Pancreas (tissue), 10 donors: ENCODE measurements at regions not wholly inside any gene's neighbourhood (a gene's known extent, or its start where the extent isn't known, plus 50 kb on each side); places are given as distances from the start of the nearest gene placed in this dataset.
"Not testable (repeated sequence)": the region's sequence is repeated elsewhere in the genome, so short reads cannot be mapped to it uniquely, and the experiment has no call there.

Source experiments
- ATAC-seq, 4 donors: fragments of 200-7000 bp; cut with Tn5 transposase; one replicate each; pipeline versions ENCODE4 v1.8.0 to v1.9.1; 2020; ENCODE audit warnings: mild to moderate bottlenecking in 4 of 4, moderate library complexity in 4 of 4
- DNase-seq, 6 donors: peaks; one replicate each; pipeline ENCODE4 v3.0.0-alpha.2; 2020
- FAIRE-seq: peaks from 2 replicates; lab custom pipeline; 2012; peaks lifted over from hg19 to GRCh38; lab: Jason Lieb, UNC
- H3K27ac ChIP-seq, 4 donors: fragments of 200-600 bp; sonication (generic); 1 replicate in 3 of 4; 2 replicates in 1 of 4; pipeline versions ENCODE4 v1.5.0 to v1.8.0; 2020
- H3K27me3 ChIP-seq, 4 donors: fragments of 200-600 bp; one replicate each; pipeline ENCODE4 v1.8.0; 2021
- H3K36me3 ChIP-seq, 3 donors: fragments of 200-600 bp; sonication (generic) in 1 of 3; one replicate each; pipeline versions ENCODE4 v1.5.0 to v1.8.0; 2020 to 2021
- H3K4me1 ChIP-seq, 3 donors: fragments of 200-600 bp; one replicate each; pipeline ENCODE4 v1.8.0; 2021
- H3K4me3 ChIP-seq, 4 donors: fragments of 200-600 bp; sonication (generic) in 2 of 4; one replicate each; pipeline versions ENCODE4 v1.5.0 to v1.8.0; 2020 to 2021
- H3K9me3 ChIP-seq, 4 donors: fragments of 200-600 bp; one replicate each; pipeline ENCODE4 v1.8.0; 2021
- WGBS, 2 donors: extraction: QIAGEN DNeasy Blood & Tissue Kit; methylation state at CpG; one replicate each; pipeline ENCODE4 v1.1.7; 2013; 5-methylcytosine and 5-hydroxymethylcytosine counted together
- intact Hi-C, 3 donors: fragments of 100-400 bp; cut with DNase I; formaldehyde crosslinking; loops; one replicate each; pipeline versions ENCODE4 v1.11.1 to v1.14.2; 2022
- TF ChIP-seq, protein P1 (sequence below), 4 donors: fragments of 200-600 bp; sonication (generic) in 3 of 4; IDR thresholded peaks; one replicate each; pipeline versions ENCODE4 v1.5.0 to v1.8.0; 2021; ENCODE audit warnings: antibody characterized with exemption in 4 of 4
- donor health status: healthy with polysubstance abuse.
- donor health status: DM: no; HTN: no; CAD: no; lungs with moderate emphysema.
- donor health status: DM: no; HTN: no; CAD: no.
- donor health status: control.
- donor health status: control.
- donor health status: Bipolar disorder and iron deficiency.
- donor health status: DM: yes; HTN: yes; CAD: no.
- donor health status: DM: no; HTN: no; CAD: no.
- donor health status: DM: no; HTN: no; CAD: no.
- donor health status: DM: yes; HTN: yes; CAD: no.

DNA sequence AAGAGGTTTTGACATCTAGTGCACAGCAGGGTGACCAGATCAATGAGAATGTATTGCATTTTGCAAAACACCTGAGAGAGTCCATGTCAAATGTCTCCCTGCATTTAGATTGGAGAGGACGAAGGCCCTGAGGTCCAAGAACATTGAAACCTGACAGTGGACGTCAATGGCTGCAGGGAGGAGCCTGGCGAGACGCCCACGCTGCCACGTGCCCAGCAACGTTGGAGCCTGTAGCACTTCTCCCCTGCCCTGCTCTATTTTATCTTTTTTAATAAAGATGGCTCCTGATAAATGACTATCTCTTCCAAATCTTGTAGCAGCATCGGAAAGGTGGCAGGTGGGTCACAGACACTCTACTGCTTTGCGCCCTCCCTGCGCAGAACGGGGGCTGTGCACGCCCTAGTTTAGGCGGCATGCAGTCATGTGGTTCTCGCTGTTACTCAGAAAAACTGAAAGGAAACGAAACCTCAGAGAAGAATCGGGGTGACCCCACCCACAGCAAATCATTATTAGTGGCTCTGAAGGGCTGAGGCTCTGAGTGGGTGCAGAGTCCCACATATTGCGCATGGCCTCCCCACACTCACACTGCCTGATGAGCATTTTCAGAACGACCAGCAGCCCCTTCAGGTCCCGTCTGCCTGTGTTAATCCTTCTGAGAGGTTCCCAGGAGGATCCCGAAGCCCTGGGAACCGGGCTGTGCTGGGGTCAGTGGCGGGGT lies 62.5 kb upstream of the TAMM41 start:
- intact Hi-C loops = no loop called here
- Histone ChIP-seq H3K27me3 (peaks cover 0 to 3% (median 0%) of the 10 kb centered on the region in 4 donors), H3K9me3 (no peaks in the 10 kb centered on the region), H3K4me1 (no peaks in the 10 kb centered on the region), H3K4me3 (no peak overlapping the region), H3K27ac (no peak overlapping the region), H3K36me3 (no peaks in the 10 kb centered on the region)
- FAIRE-seq = no peak
- TF ChIP-seq, protein P1, sequence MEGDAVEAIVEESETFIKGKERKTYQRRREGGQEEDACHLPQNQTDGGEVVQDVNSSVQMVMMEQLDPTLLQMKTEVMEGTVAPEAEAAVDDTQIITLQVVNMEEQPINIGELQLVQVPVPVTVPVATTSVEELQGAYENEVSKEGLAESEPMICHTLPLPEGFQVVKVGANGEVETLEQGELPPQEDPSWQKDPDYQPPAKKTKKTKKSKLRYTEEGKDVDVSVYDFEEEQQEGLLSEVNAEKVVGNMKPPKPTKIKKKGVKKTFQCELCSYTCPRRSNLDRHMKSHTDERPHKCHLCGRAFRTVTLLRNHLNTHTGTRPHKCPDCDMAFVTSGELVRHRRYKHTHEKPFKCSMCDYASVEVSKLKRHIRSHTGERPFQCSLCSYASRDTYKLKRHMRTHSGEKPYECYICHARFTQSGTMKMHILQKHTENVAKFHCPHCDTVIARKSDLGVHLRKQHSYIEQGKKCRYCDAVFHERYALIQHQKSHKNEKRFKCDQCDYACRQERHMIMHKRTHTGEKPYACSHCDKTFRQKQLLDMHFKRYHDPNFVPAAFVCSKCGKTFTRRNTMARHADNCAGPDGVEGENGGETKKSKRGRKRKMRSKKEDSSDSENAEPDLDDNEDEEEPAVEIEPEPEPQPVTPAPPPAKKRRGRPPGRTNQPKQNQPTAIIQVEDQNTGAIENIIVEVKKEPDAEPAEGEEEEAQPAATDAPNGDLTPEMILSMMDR (IDR thresholded peaks at IDR 0.05) = no peak
- DNase-seq = no peak
- 64 to 69% methylated on average over 22 of the region's 22 CpGs for WGBS, 2 donors
- no peak for ATAC-seq

GRCh38 chr3:11909726-11910125 lies 63.0 kb upstream of the TAMM41 start:
- intact Hi-C loops = no loop called here
- H3K9me3 ChIP-seq = no peaks in the 10 kb centered on the region
- FAIRE-seq (no peak), DNase-seq (no peak), ATAC-seq (no peak)
- no peak overlapping the region for H3K27ac ChIP-seq
- H3K36me3 ChIP-seq = no peaks in the 10 kb centered on the region
- no peak overlapping the region for H3K4me3 ChIP-seq
- H3K4me1 ChIP-seq = no peaks in the 10 kb centered on the region
- WGBS, 2 donors = 76 to 91% methylated on average over 4 of the region's 4 CpGs
- TF ChIP-seq, protein P1 (IDR thresholded peaks at IDR 0.05) = no peak
- peaks cover 0 to 3% (median 0%) of the 10 kb centered on the region in 4 donors for H3K27me3 ChIP-seq

- intact Hi-C loops, H3K36me3 ChIP-seq, H3K4me3 ChIP-seq, H3K27me3 ChIP-seq, H3K27ac ChIP-seq, H3K4me1 ChIP-seq, DNase-seq, FAIRE-seq, ATAC-seq, H3K9me3 ChIP-seq: not testable (repeated sequence)
- WGBS, 2 donors = 77 to 88% methylated on average over 5 of the region's 5 CpGs
Measured at GRCh38 chr3:11910216-11910930, 63.7 kb upstream of the TAMM41 start.

GRCh38 chr3:11910971-11911531 lies 64.4 kb upstream of the TAMM41 start:
- H3K27me3 ChIP-seq = peaks cover 0 to 3% (median 0%) of the 10 kb centered on the region in 4 donors
- FAIRE-seq (no peak), ATAC-seq (peak; percentile 14 to 92 (median 72)), DNase-seq (peak in 3 of 6 donors; percentile 18 to 48 (median 44))
- no peaks in the 10 kb centered on the region for H3K36me3 ChIP-seq
- no peaks in the 10 kb centered on the region for H3K9me3 ChIP-seq
- H3K4me3 ChIP-seq = no peak overlapping the region
- H3K27ac ChIP-seq = no peak overlapping the region
- no peaks in the 10 kb centered on the region for H3K4me1 ChIP-seq
- TF ChIP-seq, protein P1 (IDR thresholded peaks at IDR 0.05) = no peak
- WGBS, 2 donors = 49 to 54% methylated on average over 20 of the region's 20 CpGs
- intact Hi-C loops = no loop called here

GRCh38 chr3:11911887-11912286 lies 65.2 kb upstream of the TAMM41 start:
- H3K27me3 ChIP-seq, H3K9me3 ChIP-seq, FAIRE-seq, H3K27ac ChIP-seq, H3K4me3 ChIP-seq, ATAC-seq, H3K36me3 ChIP-seq, DNase-seq, H3K4me1 ChIP-seq, intact Hi-C loops: not testable (repeated sequence)
- WGBS, 2 donors = 86 to 90% methylated on average over 10 of the region's 10 CpGs
